SKM-1 treated with dmso at 0.1 percent for 144 hours (cell line): ENCODE measurements at regions not wholly inside any gene's neighbourhood (a gene's known extent, or its start where the extent isn't known, plus 50 kb on each side); places are given as distances from the start of the nearest gene placed in this dataset.
A peak's percentile ranks its signal among the peaks of the same experiment; 100 is the strongest.

ENCODE experiments used
- DNase-seq: peaks from one replicate; lab custom pipeline; 2025; ENCODE audit not compliant: unreplicated experiment; lab: John Stamatoyannopoulos, UW

DNA sequence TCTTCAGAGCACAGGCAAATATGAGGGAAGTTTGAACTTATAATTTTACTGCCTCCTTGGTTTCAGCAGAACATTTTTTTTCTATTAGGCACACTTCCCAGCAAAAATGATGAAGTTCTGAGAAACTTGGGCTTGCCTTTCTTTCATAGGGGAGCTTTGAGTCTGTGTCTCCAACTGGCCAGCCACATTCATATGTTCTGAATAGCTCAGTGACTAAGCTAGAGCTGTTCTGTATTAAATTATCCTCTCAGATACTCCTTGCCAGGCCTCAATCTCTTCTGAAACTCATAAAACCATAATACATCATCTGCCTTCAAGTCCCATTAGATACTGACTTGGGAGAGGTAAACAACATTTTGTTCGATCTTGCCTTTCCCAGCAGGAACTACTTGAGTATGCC lies 476.5 kb downstream of the GPAM start:
- no peak for DNase-seq

GRCh38 chr10:111709603-111710002 lies 474.0 kb downstream of the GPAM start:
- DNase-seq = no peak

DNA sequence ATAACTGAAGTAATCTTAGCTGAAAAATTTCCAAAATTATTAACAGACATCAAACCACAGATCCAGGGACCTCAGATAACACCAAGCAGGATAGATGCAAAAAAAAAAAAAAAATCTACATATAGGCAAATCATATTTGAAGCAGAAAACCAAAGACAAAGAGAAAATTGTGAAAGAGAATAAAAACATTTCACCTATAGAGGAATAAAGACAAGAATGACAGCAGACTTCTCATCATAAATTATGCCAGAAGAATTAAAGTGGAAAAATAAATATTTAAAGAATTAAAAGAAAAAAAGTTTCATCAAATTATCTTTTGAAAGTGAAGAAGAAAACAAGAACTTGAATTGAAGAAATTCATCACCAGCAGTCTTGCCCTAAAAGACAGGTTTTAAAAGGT lies 467.5 kb downstream of the GPAM start:
- no peak for DNase-seq

DNA sequence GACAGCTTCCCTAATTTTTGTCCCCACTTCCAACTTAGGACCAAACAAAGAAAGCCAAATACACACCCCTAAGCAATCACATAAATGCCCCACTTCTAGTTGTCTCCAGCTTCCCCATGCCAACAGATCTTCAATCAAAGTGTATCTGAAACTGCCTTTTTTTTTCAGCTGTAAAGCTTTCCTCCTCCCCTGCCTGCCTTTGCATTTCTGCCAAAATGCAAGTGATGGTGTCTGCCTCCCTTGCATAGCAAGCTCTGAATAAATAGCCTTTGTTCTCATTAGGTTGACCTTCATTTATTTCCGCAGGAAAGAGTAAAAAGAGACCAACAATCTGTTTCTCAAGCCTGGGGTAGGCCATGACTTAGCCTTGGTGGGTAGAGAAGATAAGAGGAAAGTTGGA lies 459.4 kb downstream of the GPAM start:
- DNase-seq = no peak

GRCh38 chr10:111725050-111725449 lies 458.5 kb downstream of the GPAM start:
- no peak for DNase-seq

GRCh38 chr10:111732166-111732785 lies 451.3 kb downstream of the GPAM start:
- DNase-seq = no peak

- no peak for DNase-seq
Observed at GRCh38 chr10:111739125-111739873, 444.3 kb downstream of the GPAM start.

DNA sequence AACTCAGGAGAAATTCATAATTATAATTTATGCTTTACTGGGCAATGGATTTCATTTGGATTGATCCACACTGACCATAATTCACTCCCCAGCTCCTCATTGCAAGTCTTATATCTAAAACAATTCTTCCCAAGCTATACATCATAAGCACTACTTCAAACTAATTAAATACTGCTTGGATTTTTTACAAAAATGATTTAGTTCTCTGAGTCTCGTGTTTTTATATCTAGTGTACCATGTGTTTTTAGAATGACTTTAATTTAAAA lies 443.8 kb downstream of the GPAM start:
- no peak for DNase-seq

DNA sequence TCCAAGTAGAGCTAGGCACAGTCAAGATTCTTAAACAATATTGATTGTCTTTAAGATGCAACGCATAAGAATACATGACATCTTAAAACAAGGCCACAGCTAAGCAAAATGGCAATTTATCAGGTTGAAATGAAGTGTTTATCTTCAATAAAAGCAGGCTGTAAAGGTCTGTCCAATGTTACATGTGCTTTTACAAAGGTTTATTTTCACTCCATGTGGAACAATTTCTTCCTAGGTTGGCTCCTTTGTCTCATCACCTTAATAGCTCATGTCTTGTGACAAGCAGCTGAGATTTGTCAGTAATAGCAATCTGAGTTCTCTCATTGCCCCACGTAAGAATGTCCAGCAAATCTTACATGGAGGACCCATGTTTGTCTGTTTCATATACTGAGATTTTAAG lies 437.6 kb downstream of the GPAM start:
- no peak for DNase-seq

GRCh38 chr10:111747751-111748150 lies 435.8 kb downstream of the GPAM start:
- no peak for DNase-seq

GRCh38 chr10:111748184-111748583 lies 435.4 kb downstream of the GPAM start:
- no peak for DNase-seq

- no peak for DNase-seq
Observed at GRCh38 chr10:111750165-111750849, 433.3 kb downstream of the GPAM start.

DNA sequence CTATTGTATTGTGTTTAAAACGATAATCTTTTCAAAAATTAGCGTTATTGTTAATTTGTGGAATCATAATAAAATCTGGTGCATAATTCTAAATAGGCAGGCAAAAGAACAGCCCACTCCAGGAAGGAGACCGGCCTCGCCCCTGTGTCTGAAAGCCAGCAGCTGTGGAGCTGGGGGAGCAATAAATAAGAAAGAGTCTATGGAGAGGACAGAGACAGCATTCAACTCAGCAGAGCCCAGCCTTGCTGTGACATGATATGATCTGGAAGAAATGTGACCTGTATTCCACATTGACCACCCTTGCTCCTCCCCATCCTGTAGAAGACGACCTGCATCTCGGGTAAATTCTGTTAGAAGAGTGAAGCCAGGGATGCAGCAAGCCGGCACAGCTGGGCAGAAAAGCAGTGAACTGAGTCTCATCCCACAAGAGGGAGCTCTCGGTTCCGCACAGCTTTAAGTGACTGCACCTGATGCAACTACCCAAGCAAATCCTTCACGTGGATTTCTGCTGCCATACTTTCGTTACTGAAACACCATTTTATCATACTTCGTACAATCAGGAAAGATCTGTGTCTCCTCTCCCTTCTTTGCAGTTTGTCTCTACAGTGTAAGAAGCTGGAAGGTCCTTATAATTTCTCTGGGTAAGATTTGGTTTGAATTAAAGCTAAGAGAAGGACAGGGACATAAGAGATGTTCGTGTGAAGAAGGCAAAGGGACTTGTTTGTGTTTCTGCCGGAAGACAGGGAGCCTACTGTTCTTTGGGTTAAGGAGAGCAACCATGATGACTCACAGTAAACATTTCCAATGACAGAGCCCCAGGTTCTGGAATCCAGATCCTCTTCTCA lies 427.1 kb downstream of the GPAM start:
- DNase-seq = peak; percentile 13

DNA sequence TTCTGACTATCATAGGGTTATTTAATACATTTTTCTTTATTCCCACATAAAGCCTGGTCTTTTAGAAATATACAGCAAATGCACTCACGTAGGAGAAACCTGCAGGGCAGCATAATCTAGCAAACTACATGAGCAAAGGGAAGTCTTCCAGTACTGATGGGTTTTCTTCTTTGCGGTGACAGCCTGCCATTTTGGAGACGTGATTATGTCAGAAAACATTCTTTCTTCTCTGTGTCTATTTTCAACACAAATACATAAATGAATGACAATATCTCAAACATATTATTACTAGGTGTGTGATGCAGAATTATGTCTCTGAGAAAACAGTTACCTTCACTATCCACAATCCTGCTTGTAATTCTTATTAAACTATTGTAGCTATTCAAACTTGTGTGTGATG lies 425.0 kb downstream of the GPAM start:
- DNase-seq = no peak

- DNase-seq = no peak
Observed at GRCh38 chr10:111762114-111762513, 421.5 kb downstream of the GPAM start.

- no peak for DNase-seq
Observed at GRCh38 chr10:111765216-111765615, 418.3 kb downstream of the GPAM start.

DNA sequence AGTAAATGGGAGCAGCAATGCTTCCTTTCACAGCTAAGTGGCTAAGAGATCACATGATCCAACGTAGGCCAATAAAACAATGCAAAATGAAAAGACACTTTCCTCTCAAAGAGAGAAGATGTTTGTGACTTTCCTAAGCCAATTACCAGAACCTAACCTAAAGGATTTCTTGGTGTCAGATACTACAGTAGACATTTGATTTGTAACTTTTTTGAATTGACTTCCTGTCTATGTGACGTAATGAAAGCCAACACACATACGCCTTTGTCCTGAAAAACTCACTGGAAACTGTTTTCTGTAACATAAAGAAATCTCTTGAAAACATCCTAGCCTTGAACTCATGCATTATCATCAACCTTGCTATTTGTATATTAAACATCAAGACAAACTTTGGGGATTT lies 417.1 kb downstream of the GPAM start:
- no peak for DNase-seq

DNA sequence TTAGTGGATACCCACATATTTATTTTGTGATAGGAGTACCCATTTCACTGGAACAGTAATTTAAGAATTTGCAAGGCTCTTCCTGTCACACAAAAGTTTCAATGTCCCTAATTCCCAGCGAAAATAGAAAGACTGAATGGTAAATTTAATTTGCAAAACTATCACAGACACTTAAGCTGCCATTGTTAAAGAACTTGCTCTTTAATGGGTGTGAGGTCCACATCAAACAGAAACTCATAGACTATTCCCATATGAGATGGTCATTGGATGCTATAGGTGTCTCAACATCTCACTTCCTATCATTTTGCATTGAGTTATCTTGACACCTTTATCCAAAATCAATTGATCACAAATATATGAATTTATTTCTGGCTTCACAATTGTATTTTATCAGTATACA lies 415.9 kb downstream of the GPAM start:
- DNase-seq = no peak

DNA sequence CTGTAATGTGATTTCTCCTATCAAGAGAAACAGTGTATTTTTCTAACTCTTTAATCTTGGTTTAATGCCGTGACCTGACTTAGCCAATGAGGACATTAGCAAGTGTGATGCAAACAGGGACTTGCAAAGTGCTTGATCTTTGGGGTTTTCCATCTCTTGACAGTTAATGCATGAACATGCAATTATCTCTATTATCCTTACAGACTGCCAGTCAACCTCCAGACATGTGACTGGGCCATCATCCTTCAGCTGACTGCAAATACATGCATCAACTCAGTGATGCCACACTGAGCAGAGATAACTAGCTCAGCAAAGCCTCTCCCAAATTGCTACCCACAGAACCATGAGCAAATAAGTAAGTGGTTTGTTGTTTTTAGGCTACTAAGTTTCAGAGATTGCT lies 409.6 kb downstream of the GPAM start:
- DNase-seq = no peak

GRCh38 chr10:111774486-111774885 lies 409.1 kb downstream of the GPAM start:
- DNase-seq = no peak

DNA sequence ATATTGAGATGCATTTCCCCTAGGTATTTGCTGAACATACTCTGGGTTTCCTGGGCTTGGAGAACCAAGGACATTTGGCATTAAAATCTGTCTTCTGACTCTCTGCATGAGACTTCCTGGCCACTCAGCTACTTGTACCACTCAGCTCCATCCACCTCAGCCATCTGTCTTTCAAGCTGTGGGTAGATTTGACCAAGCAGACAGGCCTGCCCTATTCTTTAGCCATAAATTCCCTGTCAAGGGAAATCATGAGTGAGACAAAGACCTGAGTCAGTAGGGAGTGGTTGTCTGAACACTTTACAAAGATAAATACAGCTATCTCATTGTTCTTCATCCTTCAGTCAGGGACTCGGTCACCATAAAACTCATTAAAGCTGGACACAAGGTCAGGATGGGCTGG lies 399.1 kb downstream of the GPAM start:
- no peak for DNase-seq
